Ascending aorta (tissue), 2 donors: ENCODE measurements at regions not wholly inside any gene's neighbourhood (a gene's known extent, or its start where the extent isn't known, plus 50 kb on each side); places are given as distances from the start of the nearest gene placed in this dataset.

ENCODE experiments used
- DNase-seq, 2 donors: peaks; one replicate each; pipeline ENCODE4 v3.0.0-alpha.2; 2019; ENCODE audit warnings: low spot score in 2 of 2
- H3K27ac ChIP-seq, 2 donors: fragments of 200-600 bp; sonication (generic); one replicate each; pipeline ENCODE4 v1.5.1; 2016 to 2017; ENCODE audit warnings: mild to moderate bottlenecking in 1 of 2
- H3K27me3 ChIP-seq: fragments of 200-600 bp; sonication (generic); one replicate; pipeline ENCODE4 v1.5.1; 2017
- H3K36me3 ChIP-seq, 2 donors: fragments of 200-600 bp; sonication (generic); one replicate each; pipeline ENCODE4 v1.5.1; 2016
- H3K4me1 ChIP-seq, 2 donors: fragments of 200-600 bp; sonication (generic); one replicate each; pipeline ENCODE4 v1.5.1; 2016 to 2017; ENCODE audit warnings: mild to moderate bottlenecking in 1 of 2
- H3K4me3 ChIP-seq, 2 donors: fragments of 200-600 bp; sonication (generic); one replicate each; pipeline ENCODE4 v1.5.1; 2016 to 2017; ENCODE audit warnings: mild to moderate bottlenecking in 1 of 2
- H3K9me3 ChIP-seq, 2 donors: fragments of 200-600 bp; sonication (generic); one replicate each; pipeline ENCODE4 v1.5.1; 2016
- intact Hi-C: fragments of 100-400 bp; cut with DNase I; formaldehyde crosslinking; loops from one replicate; pipeline ENCODE4 v1.15.1; 2023
- TF ChIP-seq, protein P1 (sequence below), 3 experiments: fragments of 200-600 bp in 2 of 3; fragments of 450-650 bp in 1 of 3; sonication (generic) in 2 of 3; IDR thresholded peaks; one replicate each; pipeline ENCODE4 v1.5.1; 2016 to 2019; ENCODE audit warnings: antibody characterized with exemption in 3 of 3, mild to moderate bottlenecking in 1 of 3, moderate library complexity in 1 of 3

DNA sequence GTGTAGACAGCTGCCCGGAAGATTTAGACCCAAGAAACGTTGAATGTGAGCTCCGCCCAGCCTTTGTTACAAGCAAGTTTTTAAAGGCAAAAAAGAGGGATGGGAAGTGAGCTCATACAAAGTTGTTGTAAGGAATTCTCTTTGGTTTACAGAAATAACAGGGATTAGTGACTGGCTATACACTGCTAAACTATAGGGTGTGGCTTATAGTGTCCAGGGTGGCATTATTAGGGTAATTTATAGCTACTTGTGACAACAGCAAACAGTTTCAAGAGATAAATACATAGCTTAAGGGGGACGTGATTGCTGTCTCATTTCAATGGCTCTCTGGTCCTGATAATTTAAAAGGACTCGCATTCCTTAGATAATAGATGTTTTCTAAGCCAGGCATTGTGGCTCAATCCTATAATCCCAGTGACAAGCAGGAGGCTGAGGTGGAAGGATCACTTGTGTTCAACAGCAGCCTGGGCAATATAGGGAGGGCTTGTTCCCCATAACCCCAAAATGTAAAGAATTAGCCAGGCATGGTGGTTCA, 66.5 kb upstream of the TGIF1 start:
- H3K4me3 ChIP-seq = no peak overlapping the region
- DNase-seq = no peak
- no peaks in the 10 kb centered on the region for H3K27me3 ChIP-seq
- no peaks in the 10 kb centered on the region for H3K4me1 ChIP-seq
- H3K9me3 ChIP-seq = no peaks in the 10 kb centered on the region
- no peak overlapping the region for H3K27ac ChIP-seq
- intact Hi-C loops = no loop called here
- TF ChIP-seq, protein P1, sequence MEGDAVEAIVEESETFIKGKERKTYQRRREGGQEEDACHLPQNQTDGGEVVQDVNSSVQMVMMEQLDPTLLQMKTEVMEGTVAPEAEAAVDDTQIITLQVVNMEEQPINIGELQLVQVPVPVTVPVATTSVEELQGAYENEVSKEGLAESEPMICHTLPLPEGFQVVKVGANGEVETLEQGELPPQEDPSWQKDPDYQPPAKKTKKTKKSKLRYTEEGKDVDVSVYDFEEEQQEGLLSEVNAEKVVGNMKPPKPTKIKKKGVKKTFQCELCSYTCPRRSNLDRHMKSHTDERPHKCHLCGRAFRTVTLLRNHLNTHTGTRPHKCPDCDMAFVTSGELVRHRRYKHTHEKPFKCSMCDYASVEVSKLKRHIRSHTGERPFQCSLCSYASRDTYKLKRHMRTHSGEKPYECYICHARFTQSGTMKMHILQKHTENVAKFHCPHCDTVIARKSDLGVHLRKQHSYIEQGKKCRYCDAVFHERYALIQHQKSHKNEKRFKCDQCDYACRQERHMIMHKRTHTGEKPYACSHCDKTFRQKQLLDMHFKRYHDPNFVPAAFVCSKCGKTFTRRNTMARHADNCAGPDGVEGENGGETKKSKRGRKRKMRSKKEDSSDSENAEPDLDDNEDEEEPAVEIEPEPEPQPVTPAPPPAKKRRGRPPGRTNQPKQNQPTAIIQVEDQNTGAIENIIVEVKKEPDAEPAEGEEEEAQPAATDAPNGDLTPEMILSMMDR (IDR thresholded peaks at IDR 0.05) = no peak
- no peaks in the 10 kb centered on the region for H3K36me3 ChIP-seq

DNA sequence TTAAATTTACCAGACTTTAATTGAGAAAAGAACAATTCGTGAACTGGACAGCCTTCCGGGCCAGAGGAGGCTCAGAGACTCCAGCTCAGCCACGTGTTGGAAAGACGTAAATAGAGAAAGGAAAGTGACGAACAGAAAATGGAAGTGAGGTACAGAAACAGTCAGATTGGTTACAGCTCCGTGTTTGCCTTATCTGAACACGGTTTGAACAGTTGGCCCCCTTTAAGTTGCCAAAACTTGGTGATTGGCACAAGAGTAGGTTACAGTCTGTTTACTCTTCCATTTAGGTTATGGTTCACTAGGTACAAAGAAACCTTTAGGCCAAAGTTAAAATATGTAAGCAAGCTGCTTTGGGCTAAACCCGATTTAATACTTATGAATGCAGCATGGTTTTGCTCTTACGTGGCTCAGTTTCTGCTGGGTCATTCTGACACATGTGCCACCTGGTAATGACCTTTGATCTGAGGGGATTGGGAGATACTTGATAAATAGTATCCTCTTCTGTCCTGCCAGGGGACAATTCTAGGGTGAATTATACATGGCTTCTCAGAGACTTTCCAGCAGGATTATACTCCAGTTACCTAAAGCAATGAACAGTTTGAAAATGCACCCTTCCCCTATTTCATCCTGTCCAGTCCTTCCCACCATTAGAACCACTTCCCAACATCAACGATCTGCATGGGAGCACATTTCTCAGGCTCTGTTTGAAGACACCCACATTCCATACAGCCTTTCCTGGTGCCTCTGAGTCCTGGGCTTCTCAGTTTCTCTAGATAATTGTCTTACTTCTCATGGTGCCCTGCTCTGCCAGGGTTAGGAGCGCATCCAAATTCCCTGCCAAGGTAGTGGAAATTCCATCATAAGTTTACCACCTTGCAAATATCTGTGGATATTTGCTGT, 65.1 kb upstream of the TGIF1 start:
- DNase-seq = no peak
- H3K36me3 ChIP-seq = no peaks in the 10 kb centered on the region
- no peaks in the 10 kb centered on the region for H3K4me1 ChIP-seq
- no peak overlapping the region for H3K4me3 ChIP-seq
- H3K27me3 ChIP-seq = no peaks in the 10 kb centered on the region
- intact Hi-C loops = no loop called here
- TF ChIP-seq, protein P1 (IDR thresholded peaks at IDR 0.05) = no peak
- H3K9me3 ChIP-seq = peaks cover 0 to 3% of the 10 kb centered on the region in 2 donors
- H3K27ac ChIP-seq = no peak overlapping the region

DNA sequence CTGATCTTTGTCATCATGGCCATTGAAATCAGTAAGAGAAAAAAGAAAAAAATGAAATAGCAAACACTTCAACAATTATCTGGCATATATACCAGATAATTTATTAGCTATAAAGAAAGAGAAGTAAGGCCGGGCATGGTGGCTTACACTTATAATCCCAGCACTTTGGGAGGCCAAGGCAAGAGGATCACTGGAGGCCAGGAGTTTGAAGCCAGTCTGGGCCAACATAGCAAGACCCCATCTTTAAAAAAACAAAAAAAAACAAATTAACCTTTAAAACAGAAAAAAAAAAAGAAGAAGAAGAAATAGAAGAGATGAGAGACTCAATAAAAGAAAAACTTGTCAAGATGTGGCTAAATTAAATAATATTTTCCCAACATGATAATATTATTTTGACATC, 61.6 kb upstream of the TGIF1 start:
- TF ChIP-seq, protein P1 (IDR thresholded peaks at IDR 0.05) = no peak
- no peaks in the 10 kb centered on the region for H3K27me3 ChIP-seq
- H3K27ac ChIP-seq = no peak overlapping the region
- H3K4me3 ChIP-seq = no peak overlapping the region
- no peaks in the 10 kb centered on the region for H3K4me1 ChIP-seq
- intact Hi-C loops = no loop called here
- DNase-seq = no peak
- peaks cover 0 to 10% of the 10 kb centered on the region in 2 donors for H3K9me3 ChIP-seq
- H3K36me3 ChIP-seq = no peaks in the 10 kb centered on the region

DNA sequence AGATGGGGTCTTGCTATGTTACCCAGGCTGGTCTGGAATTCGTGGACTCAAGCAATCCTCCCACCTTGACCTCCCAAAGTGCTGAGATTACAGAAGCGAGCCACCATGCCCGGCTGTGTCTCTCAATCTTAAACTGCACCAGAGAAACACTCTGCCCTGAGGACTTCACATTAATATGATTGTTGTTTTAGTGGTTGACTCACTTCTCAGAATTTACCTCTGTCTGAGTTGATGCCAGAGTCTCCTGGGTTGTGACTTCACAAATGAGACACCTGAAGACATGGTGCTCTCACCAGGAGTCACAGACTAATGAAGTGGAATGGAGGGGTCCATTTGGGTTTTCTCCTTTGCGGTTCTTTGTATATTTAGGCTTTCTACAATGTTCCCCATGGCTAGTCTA, 61.0 kb upstream of the TGIF1 start:
- Histone ChIP-seq H3K4me1 (no peaks in the 10 kb centered on the region), H3K27me3 (no peaks in the 10 kb centered on the region), H3K4me3 (no peak overlapping the region), H3K27ac (no peak overlapping the region), H3K9me3 (peaks cover 0 to 10% of the 10 kb centered on the region in 2 donors), H3K36me3 (no peaks in the 10 kb centered on the region)
- intact Hi-C loops = no loop called here
- TF ChIP-seq, protein P1 (IDR thresholded peaks at IDR 0.05) = no peak
- no peak for DNase-seq

DNA sequence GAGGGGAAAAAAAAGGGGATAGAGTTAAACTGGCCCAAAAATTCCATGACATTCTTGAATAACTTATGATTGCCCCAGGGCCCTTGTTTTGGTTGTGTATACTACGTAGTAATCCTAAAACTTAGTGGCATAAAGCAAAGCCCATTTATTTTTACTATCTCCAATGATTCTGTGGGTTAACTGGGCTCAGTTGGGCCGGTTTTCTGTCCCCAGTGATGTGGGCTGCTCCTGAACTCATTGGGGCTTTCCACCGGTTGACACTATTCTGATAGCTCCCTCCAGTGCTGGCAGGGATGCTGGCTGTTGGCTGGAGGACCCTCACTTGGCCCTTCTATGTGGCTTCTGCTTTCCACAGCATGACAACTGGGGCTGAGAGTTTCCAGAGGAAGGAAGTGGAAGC, 60.0 kb upstream of the TGIF1 start:
- no peak for DNase-seq
- peaks cover 0 to 10% of the 10 kb centered on the region in 2 donors for H3K9me3 ChIP-seq
- no peaks in the 10 kb centered on the region for H3K27me3 ChIP-seq
- H3K4me3 ChIP-seq = no peak overlapping the region
- no peaks in the 10 kb centered on the region for H3K36me3 ChIP-seq
- intact Hi-C loops = no loop called here
- no peaks in the 10 kb centered on the region for H3K4me1 ChIP-seq
- H3K27ac ChIP-seq = no peak overlapping the region
- TF ChIP-seq, protein P1 (IDR thresholded peaks at IDR 0.05) = no peak
